Right kidney (tissue), 1 donor: ENCODE measurements at regions not wholly inside any gene's neighbourhood (a gene's known extent, or its start where the extent isn't known, plus 50 kb on each side); places are given as distances from the start of the nearest gene placed in this dataset.

ENCODE experiments used
- DNase-seq: peaks from one replicate; pipeline ENCODE4 v3.0.0-alpha.2; 2016

DNA sequence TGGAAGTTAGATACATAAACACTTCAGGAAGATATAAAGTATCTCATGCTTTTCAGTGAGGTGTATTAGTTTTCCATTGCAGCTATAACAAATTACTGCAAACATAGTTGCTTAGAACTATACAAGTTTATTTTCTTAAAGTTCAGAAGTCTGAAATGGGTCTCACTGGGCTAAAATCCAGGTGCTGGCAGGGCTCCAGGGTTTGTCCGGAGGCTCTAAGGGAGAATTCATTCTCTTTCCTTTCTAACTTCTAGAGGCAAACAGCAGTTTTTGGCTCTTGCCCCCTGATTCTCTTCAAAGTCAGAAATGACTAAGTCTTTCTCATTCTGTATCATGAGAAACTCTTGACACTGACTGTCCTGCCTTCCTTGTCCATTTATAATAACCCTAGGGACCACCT, 138.8 kb downstream of the AASDHPPT start:
- DNase-seq: no peak

DNA sequence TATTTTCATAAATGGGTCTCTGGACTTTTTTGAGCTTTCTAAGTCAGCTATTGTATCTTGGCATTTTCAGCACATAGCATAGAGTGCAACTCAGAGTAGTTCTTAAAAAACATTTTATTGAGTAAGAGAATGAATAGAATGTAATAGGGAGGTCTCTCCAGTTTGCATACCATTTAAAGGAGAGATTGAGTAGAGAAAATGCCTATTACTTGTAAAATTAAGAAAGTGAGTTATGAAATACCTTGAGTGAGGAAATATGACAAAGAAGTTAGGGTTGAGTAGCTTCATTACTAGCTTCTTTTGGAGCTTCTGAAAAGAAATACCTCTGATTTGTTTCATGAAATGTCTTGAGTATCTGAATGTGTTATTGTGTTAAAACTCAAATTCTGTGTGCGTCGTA, 140.0 kb downstream of the AASDHPPT start:
- no peak for DNase-seq

DNA sequence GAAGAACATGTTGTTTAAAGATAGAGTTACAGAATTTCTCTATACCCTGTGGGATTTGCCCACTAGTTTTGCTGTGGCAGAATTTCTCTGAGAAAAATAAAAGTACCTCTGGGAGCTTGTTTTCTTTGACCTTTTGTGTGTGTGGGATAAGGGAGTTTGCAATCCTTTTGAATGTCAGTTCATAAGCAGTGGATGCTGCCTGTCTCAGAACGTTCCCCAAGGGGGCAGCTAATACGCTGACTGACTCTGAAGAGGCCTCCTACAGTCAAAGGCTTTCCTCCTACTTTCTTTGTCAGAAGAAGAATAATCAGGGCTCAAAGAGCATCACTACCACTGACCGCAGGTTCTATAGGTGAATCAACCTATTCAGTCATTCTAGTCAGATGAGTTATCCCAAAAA, 140.6 kb downstream of the AASDHPPT start:
- no peak for DNase-seq

DNA sequence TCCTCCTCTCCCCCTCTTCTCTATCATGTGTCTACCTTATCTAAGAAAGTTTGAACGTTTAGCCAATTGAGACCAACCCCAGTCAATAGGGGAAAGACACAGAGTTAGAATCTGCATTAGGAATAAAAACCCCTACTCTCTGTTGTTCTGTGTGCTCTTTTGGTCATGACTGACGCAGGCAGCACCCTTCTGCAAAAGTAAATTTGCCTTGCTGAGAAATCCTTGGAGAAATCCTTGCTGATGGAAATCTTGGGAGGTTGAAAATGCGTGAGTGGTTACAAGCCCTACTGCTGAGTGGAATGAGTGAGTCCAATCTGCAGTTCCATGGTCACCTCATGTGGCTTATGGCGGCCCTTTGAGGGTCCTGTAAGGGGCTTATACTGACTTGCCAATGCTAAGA, 145.2 kb downstream of the AASDHPPT start:
- DNase-seq: no peak

DNA sequence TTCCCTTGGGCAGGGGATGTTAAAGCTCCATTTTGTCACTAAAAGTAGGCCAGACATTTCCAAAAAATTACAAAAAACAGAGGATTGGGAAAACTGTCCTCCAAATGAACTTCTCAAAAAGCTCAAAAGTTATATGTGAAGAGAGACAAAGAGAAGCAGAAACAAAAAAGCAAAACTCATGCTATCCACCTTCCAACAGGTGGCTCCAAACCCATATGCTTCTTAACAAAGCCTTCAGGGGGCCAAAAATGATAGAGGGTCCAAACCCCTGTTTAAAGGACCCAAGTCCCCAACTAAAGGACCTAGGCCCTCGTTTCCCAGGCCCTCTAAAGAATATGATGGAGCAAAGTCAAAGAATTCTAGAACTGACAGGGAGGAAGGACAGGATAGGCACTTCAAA, 146.7 kb downstream of the AASDHPPT start:
- DNase-seq: no peak

DNA sequence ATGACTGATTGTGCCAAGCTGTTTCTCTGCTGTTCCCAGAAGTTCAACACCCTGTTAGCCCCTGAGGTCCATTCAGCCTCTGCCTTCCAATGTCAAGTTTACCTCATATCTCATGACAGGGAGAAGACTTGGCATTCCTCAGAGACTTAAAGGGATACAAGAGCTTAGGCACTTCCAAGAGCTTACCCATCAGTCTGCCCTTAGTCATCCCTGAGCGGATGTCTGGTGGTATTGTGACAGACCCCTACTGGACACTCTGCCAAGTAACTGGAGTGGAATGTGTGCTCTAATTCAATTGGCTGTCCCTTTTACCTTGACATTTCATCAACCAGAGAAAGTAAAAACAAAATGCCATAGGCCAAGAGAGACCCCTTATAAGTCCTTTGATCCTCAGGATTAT, 151.5 kb downstream of the AASDHPPT start:
- DNase-seq: no peak

DNA sequence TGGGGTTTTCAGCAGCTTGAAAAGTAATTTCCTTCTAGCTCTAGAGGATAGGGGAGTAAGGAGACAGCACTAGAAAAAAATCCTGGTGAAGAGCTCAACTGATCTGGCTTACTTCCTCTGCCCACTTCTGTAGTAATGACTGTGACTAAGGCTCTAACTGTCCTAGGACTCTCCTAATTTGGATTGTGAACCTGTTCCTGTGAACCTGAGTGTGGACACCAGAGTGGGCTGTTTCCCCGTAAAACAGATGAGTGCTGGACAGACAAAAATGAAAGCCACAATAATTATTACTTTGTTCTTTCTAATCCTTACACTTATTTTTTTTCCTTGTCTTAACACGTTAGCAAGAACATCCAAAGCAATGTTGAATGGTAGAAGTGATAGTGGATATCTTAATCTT, 154.1 kb downstream of the AASDHPPT start:
- DNase-seq: no peak

DNA sequence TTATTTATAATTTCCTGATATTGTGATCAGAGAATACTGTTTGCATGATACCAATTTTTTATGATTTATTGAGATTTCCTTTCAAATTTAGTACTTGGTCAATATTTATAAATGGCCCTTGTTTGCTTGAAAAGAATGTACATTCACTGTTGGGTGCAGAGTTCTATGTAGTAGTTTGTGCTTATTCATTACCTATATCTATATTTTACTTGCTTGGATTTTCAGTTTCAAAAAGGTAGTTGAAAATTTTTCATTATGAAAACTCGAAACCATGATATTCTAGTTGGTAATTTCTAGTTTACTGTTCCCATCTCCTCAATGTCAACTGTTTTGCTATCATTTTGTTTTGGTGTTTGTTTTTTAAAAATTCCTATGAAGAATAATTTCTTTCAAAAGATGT, 155.7 kb downstream of the AASDHPPT start:
- DNase-seq: no peak

DNA sequence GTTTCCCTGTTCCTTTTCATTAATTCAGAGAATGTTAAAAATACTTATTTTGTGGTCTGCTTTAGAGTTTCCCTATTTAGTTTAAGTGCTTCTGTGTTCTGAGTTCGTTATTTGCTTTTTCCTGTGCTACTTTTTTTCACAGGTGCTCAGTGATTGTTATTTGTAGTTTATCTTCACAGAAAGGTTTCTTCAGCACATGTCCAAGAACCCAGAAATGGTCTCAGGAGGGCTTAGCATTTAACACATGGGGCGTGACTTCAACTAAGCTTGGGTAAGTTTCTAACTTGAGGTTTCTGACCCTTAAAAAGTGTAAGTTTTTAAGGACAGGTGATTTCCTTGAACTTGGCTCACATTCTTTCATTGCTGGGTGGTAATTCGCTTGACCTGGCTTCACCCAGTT, 157.3 kb downstream of the AASDHPPT start:
- no peak for DNase-seq

DNA sequence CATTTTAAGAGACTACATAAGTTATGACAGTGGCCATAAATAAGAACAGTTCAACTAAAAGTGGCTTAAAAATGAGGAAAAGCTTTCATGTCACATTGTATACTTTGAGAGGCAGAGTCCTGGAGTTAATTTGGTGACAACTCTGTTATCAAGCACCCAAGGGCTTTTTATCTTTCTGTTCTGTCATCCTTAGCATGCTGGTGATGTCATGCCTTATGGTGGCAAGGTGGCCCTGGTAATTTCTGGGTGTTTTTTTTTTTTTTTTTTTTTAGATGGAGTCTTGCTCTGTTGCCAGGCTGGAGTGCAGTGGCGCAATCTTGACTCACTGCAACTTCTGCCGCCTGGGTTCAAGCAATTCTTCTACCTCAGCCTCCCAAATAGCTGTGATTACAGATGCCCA, 158.8 kb downstream of the AASDHPPT start:
- no peak for DNase-seq

DNA sequence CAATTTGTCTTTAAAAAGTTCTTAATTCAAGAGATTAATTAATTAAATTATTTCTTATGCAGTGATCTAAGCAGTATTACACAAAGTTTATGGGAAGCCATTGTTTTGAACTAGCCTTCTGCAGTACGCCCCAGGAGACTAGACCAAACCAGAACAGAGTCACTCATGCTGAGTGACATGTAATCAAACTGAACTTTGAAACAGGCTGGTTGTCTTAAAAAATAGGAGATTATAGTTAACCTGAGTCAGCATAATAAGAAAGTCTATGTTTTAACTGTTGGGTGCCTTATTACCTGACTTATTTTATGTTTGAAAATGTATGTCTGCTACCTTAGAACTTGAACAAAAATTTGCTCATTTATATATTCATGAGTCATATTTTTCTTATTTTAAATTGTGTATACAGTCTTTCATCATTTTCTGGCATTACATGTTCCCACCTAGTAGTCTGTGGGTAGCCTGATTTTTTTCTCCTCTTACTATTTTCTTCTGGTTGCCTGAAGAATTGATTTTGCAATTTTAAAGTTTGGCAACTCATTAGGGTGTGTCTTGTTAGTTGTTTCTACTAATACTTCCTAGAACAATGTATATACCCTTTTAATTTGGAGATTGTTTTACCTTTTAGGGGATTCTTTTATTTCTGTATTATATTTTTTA, 161.4 kb downstream of the AASDHPPT start:
- no peak for DNase-seq

DNA sequence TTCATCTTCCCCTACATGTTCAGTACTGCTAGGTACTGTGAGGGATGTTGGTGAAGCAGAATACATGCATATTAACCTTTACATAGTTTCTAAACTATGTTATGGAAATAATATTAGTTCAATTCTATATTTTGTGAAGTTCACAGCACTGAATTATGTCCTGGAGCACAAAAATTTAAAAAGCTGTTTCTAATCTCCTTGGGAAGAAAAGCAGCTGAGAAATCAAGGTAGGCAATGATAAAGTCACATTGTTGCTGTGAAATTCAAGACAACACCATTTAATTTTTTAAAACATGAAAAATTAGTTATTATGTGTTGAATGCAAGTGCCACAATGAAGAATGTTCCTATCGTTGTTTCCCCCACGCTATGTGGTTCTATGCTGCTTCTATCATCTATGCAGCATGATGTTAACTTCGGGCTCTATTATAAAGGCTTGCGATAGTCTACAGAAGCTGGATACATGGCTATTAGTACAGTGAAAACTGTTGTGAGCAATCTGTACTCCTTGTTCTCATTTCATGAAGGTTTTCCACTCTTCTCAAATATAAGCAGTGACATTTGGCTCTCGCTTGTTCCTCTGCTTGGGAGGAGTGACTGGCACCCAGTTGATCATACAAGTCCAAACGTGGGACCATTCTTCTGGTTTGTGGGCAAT, 164.3 kb downstream of the AASDHPPT start:
- DNase-seq: no peak

DNA sequence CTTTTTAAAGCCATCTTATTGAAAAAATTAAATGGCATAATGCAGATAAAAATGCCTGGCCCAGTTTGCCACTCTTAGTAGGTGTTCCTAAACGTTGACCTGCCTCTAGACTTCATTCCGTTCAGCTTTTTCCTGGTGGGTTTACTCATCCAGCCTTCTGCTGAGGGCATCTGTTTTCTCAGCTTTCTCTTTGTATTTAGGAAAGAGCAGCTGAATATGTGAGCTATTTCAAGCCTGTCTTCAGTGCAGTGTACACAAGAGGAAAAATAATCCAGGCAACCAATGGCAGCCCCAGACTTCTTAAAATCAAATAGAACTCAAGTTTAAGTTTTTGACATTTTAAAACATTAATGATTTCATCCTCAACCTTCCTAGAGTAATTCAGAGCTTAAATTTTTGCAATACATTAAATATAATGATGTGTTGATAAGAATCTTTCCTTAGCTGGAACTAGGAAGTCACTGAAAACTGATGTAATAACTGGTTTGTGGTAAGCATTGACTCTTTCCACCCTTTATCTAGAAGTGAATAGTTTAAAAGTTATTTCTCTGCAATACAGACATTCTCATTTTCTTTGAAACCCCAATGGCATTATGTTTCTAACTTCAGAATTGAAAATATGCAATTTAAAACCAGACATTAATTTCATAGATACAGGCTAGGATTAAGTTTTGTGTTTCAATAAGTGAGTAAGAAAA, 165.4 kb downstream of the AASDHPPT start:
- DNase-seq: no peak

DNA sequence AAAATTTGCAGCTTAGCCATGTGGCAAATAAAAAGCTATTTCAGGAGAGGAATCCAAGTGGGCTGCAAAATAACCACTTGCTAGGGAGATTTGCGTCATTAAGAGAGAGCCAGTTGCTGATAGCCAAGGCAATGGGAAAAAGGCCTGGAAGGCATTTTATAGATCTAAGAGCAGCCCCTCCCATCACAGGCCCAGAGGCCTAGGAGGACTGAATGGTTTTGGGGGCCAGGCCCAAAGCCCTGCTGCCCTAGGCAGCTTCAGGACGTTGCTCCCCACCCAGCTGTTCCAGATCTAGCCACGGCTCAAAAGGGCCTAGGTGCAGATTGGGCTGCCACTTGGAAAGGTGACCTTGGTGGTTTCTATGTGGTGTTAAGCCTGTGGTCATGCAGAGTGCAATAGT, 169.0 kb downstream of the AASDHPPT start:
- DNase-seq: no peak

DNA sequence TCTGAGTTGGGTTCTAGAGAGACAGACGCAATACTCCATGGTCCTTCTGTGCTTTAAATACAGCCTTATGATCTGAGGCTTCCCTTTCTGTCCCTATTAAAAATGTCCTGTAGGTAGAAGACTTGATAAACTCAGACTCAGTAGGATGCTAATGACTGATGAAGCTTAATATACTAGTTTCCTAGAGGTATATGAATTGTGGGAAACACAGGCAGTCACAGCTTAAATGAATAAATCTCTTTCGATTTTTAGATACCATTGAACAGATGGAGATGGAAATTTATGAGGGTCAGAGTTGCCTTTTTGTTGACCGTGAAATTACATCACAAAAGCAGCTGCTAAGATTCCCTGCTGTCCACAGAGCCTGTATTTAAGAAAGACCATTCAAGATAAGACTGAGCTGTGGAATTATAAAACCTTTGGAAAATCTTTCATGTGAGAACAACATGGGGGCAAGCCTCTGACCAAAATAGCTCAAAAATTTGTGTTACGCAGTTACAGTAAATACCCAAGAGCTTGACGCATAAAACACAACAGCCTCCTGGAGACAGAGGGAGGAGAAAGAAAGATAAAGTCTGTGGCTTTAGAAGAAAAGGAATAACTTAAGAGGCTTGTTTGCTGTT, 172.3 kb downstream of the AASDHPPT start:
- DNase-seq: no peak

DNA sequence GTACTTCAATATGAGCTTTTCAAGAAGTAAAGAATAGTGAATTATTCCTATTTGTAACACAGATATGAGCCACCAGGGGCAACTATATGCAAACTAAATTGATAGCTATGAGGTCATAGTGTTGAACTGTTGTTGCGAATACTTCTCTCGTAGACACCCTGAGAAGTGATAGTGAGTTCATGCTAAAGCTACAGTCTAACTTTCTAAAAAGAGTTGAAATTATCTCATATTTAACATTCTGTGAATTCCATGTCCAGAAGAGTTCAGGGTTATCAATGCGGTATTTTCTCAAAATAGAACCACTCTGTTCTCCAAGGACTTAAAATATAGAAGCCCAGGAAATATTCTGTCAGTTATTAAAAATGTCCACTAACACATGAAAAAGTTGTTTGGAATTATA, 185.4 kb downstream of the AASDHPPT start:
- DNase-seq: no peak

DNA sequence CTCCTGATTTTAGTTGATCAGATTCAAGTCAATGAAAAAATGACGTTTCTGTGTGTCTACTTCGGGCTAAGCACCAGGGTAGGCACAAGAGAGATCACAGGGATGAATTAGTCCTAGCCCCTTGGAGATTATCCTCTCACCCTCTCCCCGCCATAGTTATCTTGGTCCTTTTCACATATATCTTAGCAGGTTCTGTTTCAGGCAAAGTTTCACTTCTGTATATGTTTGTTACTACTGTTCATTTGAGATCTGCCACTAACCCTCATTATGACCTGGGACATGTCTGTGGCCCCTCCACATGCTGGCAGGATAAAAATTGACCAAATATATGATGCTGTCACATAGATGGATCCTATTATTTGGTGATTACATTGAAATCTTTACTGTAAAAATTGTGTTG, 186.1 kb downstream of the AASDHPPT start:
- DNase-seq: no peak

DNA sequence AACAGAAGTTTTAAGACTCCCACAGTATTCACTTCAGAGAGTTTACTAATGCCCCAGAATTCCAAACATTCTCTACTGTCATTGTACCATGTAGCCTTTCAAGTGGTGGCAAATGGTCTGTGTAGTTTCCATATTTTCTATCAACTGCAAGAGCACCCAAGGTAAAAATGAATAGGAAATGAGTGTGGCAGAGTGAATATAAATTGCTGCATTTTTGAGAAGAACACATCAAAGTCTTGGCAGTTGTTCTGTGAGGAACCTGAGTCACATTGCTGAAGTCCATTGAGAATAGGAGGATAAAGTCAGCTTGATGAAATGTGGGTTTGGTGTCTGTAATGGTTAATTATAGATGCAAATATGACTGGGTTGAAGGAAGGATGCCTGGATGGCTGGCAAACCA, 193.6 kb downstream of the AASDHPPT start:
- no peak for DNase-seq

DNA sequence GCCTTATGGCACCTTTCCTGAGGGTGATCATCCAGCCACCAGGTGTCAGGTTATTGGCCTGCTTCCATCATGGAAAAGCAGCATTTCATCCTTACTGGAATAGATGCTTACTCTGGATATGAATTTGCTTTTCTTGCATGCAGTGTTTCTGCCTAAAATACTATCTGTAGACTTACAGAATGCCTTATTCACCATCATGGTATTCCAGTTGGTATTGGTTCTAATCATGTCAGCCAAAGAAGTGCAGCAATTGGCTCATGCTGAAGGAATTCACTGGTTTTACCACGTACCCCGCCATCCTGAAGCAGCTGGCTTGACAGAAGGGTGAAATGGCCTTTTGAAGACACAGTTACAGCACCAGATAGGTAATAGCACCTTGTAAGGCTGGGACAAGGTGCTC, 194.2 kb downstream of the AASDHPPT start:
- no peak for DNase-seq

DNA sequence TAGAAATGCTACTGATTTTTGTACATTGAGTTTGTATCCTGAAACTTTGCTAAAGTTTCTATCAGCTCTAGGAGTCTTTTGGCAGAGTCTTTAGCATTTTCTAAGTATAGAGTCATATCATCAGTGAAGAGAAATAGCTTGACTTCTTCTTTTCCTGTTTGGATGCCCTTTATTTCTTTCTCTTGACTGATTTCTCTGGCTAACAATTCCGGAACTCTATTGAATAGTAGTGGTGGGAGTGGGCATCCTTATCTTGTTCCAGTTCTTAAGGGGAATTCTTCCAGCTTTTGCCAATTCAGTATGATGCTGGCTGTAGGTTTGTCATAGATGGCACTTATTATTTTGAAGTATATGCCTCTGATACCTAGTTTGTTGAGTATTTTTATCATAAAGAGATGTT, 197.7 kb downstream of the AASDHPPT start:
- no peak for DNase-seq

DNA sequence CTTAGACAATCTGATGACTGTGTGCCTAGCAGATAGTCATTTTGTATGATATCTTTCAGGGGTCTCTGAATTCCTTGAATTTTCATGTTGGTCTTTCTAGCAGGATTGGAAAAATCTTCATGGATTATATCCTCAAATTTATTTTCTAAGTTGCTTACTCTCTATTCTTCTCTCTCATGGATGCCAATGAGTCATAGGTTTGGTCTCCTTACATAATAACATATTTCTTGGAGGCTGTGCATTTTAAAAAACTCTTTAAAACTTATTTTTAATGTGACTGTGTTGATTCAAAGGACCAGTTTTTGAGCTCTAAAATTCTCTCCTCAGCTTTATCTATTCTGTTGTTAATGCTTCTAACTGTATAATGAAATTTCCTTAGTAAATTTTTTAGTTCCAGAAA, 198.7 kb downstream of the AASDHPPT start:
- DNase-seq: no peak

DNA sequence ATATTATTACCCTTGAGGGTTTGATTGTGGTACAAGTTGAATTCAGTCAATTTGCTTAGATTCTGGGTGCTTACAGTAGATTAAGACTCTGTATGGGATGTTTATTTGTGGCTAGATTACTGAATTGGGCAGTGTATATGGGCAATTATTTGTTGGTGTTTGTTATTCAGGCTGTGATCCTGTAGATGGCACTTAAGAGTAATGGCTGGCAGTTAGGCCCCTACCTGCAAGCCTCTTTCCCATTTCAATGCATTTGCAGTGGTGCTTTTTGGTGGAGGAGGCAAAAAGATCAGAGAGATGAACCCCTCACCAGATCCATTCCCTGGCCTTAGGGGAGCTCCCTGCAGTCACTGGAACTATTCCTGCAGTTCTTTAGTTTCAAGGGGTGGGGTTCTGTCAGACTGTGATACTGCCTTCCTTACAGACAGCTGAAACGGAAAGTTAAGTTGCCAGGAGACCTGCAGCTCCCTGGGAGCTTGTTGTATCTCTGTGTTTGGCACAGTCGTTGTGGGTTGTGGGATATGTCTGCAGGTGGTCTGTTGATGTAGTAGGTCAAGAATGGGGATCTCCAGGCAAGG, 199.5 kb downstream of the AASDHPPT start:
- DNase-seq: no peak

DNA sequence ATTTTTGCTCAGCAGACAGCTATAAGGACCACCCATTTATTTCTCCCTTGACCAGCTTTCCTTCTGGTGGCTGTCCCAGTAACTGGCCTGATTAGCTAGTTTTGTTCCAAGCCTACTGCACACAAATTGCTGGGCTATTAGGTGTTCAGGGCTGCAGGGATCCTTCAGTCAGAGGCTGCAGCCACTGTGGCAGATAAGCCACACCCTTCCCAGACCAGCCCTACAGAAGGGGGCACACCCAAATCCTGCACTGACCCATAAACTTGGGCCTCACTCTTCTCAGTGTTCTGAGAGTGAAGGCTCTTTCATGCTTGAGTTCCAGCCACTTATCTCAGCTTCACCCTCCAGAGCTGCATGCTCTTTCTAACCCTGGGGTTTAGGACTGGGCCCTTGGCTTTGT, 200.0 kb downstream of the AASDHPPT start:
- no peak for DNase-seq
